HG03558 (cell line): ENCODE measurements at regions not wholly inside any gene's neighbourhood (a gene's known extent, or its start where the extent isn't known, plus 50 kb on each side); places are given as distances from the start of the nearest gene placed in this dataset.
A peak's percentile ranks its signal among the peaks of the same experiment; 100 is the strongest.

Experiments
- ATAC-seq: cut with Tn5 transposase; IDR thresholded peaks from one replicate; pipeline ENCODE4 v1.9.1; 2021; ENCODE audit warnings: moderate number of reproducible peaks; ENCODE audit not compliant: unreplicated experiment; ENCODE audit errors: extremely low read depth

- ATAC-seq: no peak
These were observed 1365.0 kb downstream of the EFNB2 start for GRCh38 chr13:105170438-105170837.

- no peak for ATAC-seq
These were observed 1367.2 kb downstream of the EFNB2 start for GRCh38 chr13:105168295-105168694.

- no peak for ATAC-seq
These were observed 1368.1 kb downstream of the EFNB2 start for GRCh38 chr13:105167385-105167784.

DNA sequence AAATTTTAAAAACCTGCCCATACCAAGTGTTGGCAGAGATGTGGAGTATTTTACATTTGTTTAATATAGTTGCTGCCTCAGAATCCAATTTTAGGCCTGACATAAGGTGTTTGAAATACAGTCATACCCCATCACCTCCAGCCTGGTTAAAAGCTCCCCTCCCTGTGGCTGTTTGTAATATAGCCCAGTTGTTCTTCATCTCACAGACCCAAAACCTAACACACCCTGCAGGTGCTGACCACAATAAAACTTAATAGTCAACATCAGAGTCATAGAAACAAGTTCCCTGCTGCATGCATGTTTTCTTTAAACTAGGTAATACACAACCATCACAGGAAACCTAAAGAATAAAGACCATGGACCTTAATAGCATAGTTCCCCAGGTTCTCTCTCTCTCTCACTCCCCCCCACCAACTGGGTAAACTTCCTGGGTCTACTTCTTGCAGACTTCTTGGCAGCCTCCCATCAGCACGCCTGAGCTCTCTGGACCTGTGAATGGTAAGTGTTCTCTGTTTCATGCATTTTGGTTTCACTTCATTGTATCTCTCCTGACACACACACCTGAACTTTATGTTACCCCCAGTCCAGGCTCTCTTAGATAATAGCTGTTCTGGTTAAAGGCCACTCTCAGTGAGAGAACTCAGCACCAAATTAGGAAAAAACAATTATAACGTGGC is 1369.9 kb downstream of the EFNB2 start:
- ATAC-seq: peak; percentile 89

GRCh38 chr13:105159841-105160240 is 1375.6 kb downstream of the EFNB2 start:
- no peak for ATAC-seq

- ATAC-seq: no peak
These were observed 1381.9 kb downstream of the EFNB2 start for GRCh38 chr13:105153611-105154010.

GRCh38 chr13:105151639-105152038 is 1383.8 kb downstream of the EFNB2 start:
- no peak for ATAC-seq

DNA sequence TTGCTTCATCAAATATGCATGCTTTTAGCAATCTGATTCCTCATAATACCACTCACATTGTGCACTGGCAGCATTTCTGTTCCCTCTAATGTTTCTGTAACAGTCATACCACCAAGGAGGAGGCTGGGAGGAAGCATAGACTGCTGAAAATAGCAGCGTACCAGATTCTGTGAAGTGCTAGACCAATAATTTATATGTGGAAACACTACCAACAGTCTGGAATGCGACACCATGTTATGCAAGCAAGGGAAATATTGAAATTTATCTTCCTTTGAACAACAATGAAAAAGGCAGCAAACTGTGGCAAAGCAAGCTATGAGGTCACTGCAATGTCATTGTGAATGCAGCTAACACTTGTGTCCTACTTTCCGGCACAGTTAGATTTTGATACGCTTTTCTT is 1388.0 kb downstream of the EFNB2 start:
- ATAC-seq: no peak

GRCh38 chr13:105144936-105145335 is 1390.5 kb downstream of the EFNB2 start:
- no peak for ATAC-seq

GRCh38 chr13:105144020-105144419 is 1391.4 kb downstream of the EFNB2 start:
- ATAC-seq: no peak

DNA sequence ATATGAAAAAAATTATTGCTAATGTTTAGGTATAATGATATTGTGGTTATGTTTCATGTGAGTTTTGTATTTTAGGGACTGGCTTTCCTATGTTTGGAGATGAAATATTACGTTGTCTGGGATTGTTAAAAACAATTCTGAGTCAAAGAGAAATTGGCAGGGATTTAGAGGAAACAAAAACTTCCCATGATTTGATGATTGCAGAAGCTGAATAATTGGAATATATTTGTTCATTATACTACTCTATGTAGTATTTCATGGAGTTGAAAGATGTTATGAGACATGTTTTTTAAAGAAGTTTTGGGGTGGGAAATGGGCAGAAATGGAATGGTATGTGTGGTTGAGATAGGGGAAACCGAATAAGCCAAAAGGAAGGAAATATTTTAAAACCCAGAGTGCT is 1392.9 kb downstream of the EFNB2 start:
- ATAC-seq: no peak

- peak; percentile 90 for ATAC-seq
These were observed 1395.8 kb downstream of the EFNB2 start for GRCh38 chr13:105139380-105140285.

DNA sequence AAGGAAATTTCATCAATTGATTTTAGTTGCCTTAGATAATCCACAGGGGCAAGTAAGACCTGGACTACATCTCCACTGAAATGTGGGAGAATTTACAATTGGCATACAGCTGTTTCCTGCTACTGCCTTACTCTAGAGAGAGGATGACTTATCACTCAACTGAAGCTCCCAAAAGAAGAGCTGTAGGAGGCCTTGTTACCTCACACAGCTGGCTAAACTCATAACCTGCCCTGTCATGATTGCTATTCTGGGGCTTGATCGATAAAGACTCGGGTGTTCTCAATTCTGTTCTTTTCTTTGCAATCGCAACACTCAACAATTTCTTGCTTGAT is 1396.4 kb downstream of the EFNB2 start:
- ATAC-seq: peak; percentile 1

DNA sequence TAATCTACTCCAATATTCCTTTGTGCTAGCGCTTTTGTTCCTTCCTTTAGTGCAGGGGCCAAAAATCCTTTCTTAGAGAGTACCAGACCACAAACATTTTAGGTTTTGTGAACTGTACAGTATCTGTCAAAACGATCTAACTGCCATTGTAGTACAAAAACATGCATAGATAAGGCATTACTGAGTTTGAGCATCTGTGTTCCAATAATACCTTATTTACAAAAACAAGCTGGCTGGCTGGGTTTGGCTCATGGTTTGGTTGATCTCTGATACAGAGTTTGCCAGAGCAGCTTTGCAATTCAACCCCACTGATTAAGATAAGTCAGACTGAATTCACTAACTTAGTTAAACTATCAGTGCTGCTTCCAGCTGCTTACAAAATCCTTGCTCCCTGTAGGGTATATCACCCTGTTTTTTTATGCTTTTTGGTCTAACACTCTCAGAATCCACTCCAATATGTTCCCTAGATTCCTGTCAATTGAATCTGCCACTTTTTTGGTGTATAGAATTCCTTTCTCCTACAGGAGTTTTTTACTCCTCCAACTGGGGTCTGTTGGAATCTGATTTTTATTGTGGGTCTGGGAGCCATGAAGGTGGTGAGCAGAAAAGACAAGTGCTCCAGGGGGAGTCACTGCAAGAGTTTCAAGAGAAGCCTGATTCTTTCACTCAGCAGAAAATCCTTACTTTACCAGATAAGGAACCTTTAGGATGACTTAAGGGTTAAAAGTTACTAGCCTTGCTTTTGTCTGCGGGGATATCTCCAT is 1399.4 kb downstream of the EFNB2 start:
- ATAC-seq: no peak

DNA sequence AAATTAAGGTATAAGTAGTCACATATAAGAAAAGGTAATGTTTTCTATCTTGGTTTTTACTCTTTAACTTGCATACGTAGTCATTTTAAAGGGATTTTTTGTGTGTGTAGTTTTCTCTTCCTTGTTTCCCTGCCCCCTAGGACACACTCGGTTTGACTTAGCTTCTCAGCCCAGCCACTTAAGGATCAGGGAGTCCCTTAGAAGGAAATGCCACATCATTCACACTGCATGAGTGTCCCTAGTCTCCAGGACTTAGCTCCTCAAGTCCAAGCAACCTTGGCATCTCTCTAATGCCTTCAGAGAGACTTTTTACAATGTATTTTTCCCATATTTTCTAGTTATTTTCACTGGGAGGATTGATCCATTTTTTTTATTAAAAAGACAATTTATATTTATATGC is 1407.7 kb downstream of the EFNB2 start:
- ATAC-seq: no peak

DNA sequence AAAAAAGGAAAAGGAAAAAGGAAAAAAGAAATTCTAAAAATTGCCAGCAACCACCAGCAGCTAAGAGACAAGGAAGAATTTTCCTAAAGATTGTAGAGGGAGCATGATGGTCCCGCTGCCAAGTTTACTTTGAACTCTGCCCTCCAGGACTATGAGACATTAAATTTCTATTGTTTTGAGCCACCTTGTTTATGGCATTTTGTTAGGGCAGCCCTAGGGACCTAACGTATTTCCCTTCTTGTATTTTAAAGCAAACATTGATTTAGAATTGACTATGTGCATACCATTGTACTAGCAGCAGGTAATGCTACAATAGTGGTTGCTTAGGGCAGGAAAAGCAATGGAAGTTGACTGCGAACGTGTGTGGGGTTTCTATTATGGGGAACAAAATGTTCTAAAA is 1414.2 kb downstream of the EFNB2 start:
- no peak for ATAC-seq

DNA sequence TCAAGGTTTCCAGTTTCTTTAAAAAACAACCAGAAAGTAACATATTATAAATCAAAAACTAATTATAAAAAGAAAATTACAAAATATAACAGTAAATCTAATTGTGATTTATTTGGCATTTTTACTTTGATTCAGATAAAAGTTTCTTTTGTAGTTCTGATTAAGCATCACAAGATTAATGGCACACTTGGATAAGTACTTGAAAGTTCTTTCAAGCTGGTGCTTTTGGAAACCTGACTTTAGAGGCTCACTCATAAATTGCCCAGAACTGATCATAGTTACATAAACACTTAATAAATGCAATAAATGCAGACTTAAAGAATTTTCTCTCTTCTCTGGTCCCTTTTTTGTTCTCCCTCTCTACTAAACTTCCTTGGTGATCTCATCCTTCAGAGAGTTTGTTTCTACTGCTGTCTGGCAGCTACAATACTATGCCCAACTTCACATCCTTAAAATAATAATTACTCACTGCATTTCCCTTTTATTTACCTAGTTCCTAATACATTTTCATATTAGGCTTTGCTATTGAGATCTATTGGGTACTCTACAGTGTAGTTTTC is 1417.0 kb downstream of the EFNB2 start:
- no peak for ATAC-seq

DNA sequence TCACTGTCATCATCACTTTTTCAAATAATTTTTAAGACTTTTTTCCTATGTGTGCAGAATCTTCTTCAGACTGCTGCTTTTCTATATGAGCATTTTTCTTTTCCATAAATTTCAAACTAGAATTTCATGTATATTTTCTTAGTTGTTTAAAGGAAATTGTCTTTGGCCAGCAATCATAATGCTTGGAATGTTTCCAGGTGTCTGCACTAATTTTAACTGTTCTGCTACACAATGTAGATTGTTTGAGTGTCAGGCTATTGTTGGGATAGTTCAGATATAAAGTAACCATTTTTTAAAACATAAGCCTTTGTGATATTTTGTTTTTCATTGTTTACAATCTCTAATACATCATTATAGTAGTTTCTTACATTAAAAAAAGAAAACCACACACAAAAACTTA is 1418.5 kb downstream of the EFNB2 start:
- no peak for ATAC-seq

- no peak for ATAC-seq
These were observed 1422.9 kb downstream of the EFNB2 start for GRCh38 chr13:105112561-105112960.

DNA sequence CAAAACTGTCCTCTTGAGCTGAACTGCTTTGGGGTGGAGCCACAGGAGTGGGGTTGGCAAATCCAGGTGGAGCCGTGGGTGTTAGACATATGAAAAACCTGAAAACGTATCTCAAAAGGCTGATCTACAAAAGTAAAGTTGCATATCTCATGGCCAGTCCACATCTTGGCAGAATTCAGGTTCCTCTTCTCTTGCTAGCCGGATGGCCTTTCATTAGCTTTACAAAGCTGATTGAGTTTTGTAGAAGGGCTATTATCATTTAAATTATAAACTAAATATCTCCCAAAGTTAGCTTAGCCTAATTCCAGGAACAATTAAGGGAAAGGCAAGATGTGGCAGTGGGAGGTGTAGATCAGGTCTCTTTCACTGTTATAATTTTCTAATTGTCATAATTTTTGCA is 1427.7 kb downstream of the EFNB2 start:
- no peak for ATAC-seq

DNA sequence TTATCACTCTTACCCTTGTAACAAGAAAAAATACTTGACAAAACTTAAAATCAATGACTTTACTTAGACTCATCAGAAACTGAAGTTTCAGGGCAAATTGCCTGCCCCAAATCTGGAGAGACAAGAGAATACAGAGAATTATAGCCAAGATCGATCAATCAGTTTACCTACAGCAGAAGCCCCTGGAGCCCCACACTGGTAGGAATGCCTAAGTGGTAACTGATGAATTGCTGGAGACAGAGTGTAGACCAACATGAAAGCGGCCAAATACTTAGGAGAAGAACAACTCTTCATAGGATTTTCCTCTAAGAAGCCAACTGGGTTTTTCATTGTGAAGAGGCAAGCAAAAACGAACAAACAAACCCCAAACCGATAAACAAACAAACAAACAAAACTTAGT is 1430.0 kb downstream of the EFNB2 start:
- no peak for ATAC-seq
